MM.1S (cell line): ENCODE measurements at regions not wholly inside any gene's neighbourhood (a gene's known extent, or its start where the extent isn't known, plus 50 kb on each side); places are given as distances from the start of the nearest gene placed in this dataset.
"Not testable (repeated sequence)": the region's sequence is repeated elsewhere in the genome, so short reads cannot be mapped to it uniquely, and the experiment has no call there.

Experiments
- DNase-seq: peaks from one replicate; pipeline ENCODE4 v3.0.0-alpha.2; 2015
- H2AFZ ChIP-seq: fragments of 300-600 bp; sonication (generic); 2 replicates; pipeline ENCODE4 v1.6.0; 2016; ENCODE audit warnings: antibody characterized with exemption, low read length
- H3F3A ChIP-seq: fragments of 300-600 bp; sonication (generic); 2 replicates; pipeline ENCODE4 v1.6.1; 2016; ENCODE audit warnings: mild to moderate bottlenecking, antibody characterized with exemption, low read length, moderate library complexity, mixed read lengths; ENCODE audit not compliant: insufficient read depth
- H3K27ac ChIP-seq: fragments of 300-600 bp; sonication (generic); 2 replicates; pipeline ENCODE4 v1.5.1; 2016; ENCODE audit warnings: mild to moderate bottlenecking, low read length
- H3K27me3 ChIP-seq: fragments of 300-600 bp; sonication (generic); replicated peaks from 2 replicates; pipeline ENCODE4 v1.6.0; 2016; ENCODE audit warnings: low read length; ENCODE audit not compliant: insufficient read depth
- H3K36me3 ChIP-seq: fragments of 300-600 bp; sonication (generic); replicated peaks from 2 replicates; pipeline ENCODE4 v1.6.1; 2016; ENCODE audit warnings: mild to moderate bottlenecking, low read length, mixed read lengths; ENCODE audit not compliant: insufficient read depth
- H3K4me1 ChIP-seq: fragments of 300-600 bp; sonication (generic); 2 replicates; pipeline ENCODE4 v1.6.1; 2016; ENCODE audit warnings: low read length, mixed read lengths
- H3K4me2 ChIP-seq: fragments of 300-600 bp; sonication (generic); 2 replicates; pipeline ENCODE4 v1.6.0; 2016; ENCODE audit warnings: low read depth, low read length
- H3K4me3 ChIP-seq: fragments of 300-600 bp; sonication (generic); 2 replicates; pipeline ENCODE4 v1.5.1; 2016; ENCODE audit warnings: low read length, mixed read lengths
- H3K79me2 ChIP-seq: fragments of 300-600 bp; sonication (generic); 2 replicates; pipeline ENCODE4 v1.6.1; 2016; ENCODE audit warnings: mixed run types, low read length, mixed read lengths
- H3K9ac ChIP-seq: fragments of 300-600 bp; sonication (generic); 2 replicates; pipeline ENCODE4 v1.6.1; 2016; ENCODE audit warnings: low read length, mixed read lengths
- H3K9me2 ChIP-seq: fragments of 300-600 bp; sonication (generic); replicated peaks from 2 replicates; pipeline ENCODE4 v1.6.1; 2016; ENCODE audit warnings: mild to moderate bottlenecking, low read length, mixed read lengths; ENCODE audit not compliant: insufficient read depth
- H3K9me3 ChIP-seq: fragments of 300-600 bp; sonication (generic); replicated peaks from 2 replicates; pipeline ENCODE4 v1.6.1; 2016; ENCODE audit warnings: mild to moderate bottlenecking, low read length, mixed read lengths; ENCODE audit not compliant: insufficient read depth
- H4K20me1 ChIP-seq: fragments of 300-600 bp; sonication (generic); 2 replicates; pipeline ENCODE4 v1.6.1; 2016; ENCODE audit warnings: mild to moderate bottlenecking, low read length, moderate library complexity, mixed read lengths; ENCODE audit not compliant: insufficient read depth
- CTCF ChIP-seq: fragments of 300-600 bp; sonication (generic); IDR thresholded peaks from 2 replicates; pipeline ENCODE4 v1.5.1; 2016; ENCODE audit warnings: antibody characterized with exemption, low read length, mixed read lengths
- EZH2 ChIP-seq: fragments of 300-600 bp; sonication (generic); optimal IDR thresholded peaks from 2 replicates; pipeline ENCODE3; 2017; ENCODE audit warnings: low read depth, mild to moderate bottlenecking, antibody characterized with exemption, low read length, mixed read lengths
- EZH2phosphoT487 ChIP-seq: fragments of 300-600 bp; sonication (generic); IDR thresholded peaks from 2 replicates; pipeline ENCODE4 v1.6.1; 2018; ENCODE audit warnings: antibody characterized with exemption, low read length

- no peak overlapping the region for H3K9ac ChIP-seq
- H3K27ac ChIP-seq = no peak overlapping the region
- H3K4me3 ChIP-seq = no peak overlapping the region
- H3F3A ChIP-seq = no peaks in the 10 kb centered on the region
- no peaks in the 10 kb centered on the region for H3K36me3 ChIP-seq
- H4K20me1 ChIP-seq = no peaks in the 10 kb centered on the region
- H3K79me2 ChIP-seq = no peaks in the 10 kb centered on the region
- no peaks in the 10 kb centered on the region for H3K9me2 ChIP-seq
- no peak for TF ChIP-seq CTCF
- no peak for TF ChIP-seq EZH2
- TF ChIP-seq EZH2phosphoT487 = no peak
- no peaks in the 10 kb centered on the region for H3K9me3 ChIP-seq
- no peak overlapping the region for H3K4me2 ChIP-seq
- no peak overlapping the region for H2AFZ ChIP-seq
- H3K27me3 ChIP-seq = no peaks in the 10 kb centered on the region
- no peaks in the 10 kb centered on the region for H3K4me1 ChIP-seq
- DNase-seq = no peak
Measured at GRCh38 chr14:83912032-83912642, 1617.8 kb upstream of the FLRT2 start.

GRCh38 chr14:83913476-83913875 lies 1616.5 kb upstream of the FLRT2 start:
- no peak for DNase-seq
- Histone ChIP-seq H3F3A (no peaks in the 10 kb centered on the region), H4K20me1 (no peaks in the 10 kb centered on the region), H3K4me3 (no peak overlapping the region), H3K9me2 (no peaks in the 10 kb centered on the region), H3K36me3 (no peaks in the 10 kb centered on the region), H3K9ac (no peak overlapping the region), H2AFZ (no peak overlapping the region), H3K4me1 (no peaks in the 10 kb centered on the region), H3K27ac (no peak overlapping the region), H3K4me2 (no peak overlapping the region), H3K9me3 (no peaks in the 10 kb centered on the region), H3K79me2 (no peaks in the 10 kb centered on the region), H3K27me3 (no peaks in the 10 kb centered on the region)
- no peak for TF ChIP-seq EZH2phosphoT487

- DNase-seq = no peak
- no peaks in the 10 kb centered on the region for H3F3A ChIP-seq
- no peaks in the 10 kb centered on the region for H3K36me3 ChIP-seq
- no peak overlapping the region for H3K9ac ChIP-seq
- H3K27ac ChIP-seq = no peak overlapping the region
- H3K4me1 ChIP-seq = no peaks in the 10 kb centered on the region
- H3K9me2 ChIP-seq = no peaks in the 10 kb centered on the region
- H3K4me3 ChIP-seq = no peak overlapping the region
- H2AFZ ChIP-seq = no peak overlapping the region
- H3K27me3 ChIP-seq = no peaks in the 10 kb centered on the region
- no peaks in the 10 kb centered on the region for H3K79me2 ChIP-seq
- no peaks in the 10 kb centered on the region for H3K9me3 ChIP-seq
- H4K20me1 ChIP-seq = no peaks in the 10 kb centered on the region
- H3K4me2 ChIP-seq = no peak overlapping the region
- TF ChIP-seq CTCF (no peak), EZH2 (no peak), EZH2phosphoT487 (no peak)
Measured at GRCh38 chr14:83918546-83918945, 1611.4 kb upstream of the FLRT2 start.

GRCh38 chr14:83919675-83920074 lies 1610.3 kb upstream of the FLRT2 start:
- H3K9ac ChIP-seq, H3K79me2 ChIP-seq, H3K27me3 ChIP-seq, H3F3A ChIP-seq, H3K4me2 ChIP-seq, H3K4me3 ChIP-seq, H3K27ac ChIP-seq, H3K9me3 ChIP-seq, H3K36me3 ChIP-seq, DNase-seq, H3K9me2 ChIP-seq, H2AFZ ChIP-seq, H4K20me1 ChIP-seq, H3K4me1 ChIP-seq: not testable (repeated sequence)
